ENCODE measurements at regions not wholly inside any gene's neighbourhood (a gene's known extent, or its start where the extent isn't known, plus 50 kb on each side); places are given as distances from the start of the nearest gene placed in this dataset.

GRCh38 chr18:73479477-73479876 lies 611.7 kb upstream of the NETO1 start:
- TF ChIP-seq POLR2A (IDR thresholded peaks at IDR 0.05; ENCODE audit: low read depth) (no peak), CTCF (IDR thresholded peaks at IDR 0.05) (no peak), EP300 (IDR thresholded peaks at IDR 0.05) (no peak), POLR2AphosphoS5 (IDR thresholded peaks at IDR 0.05) (no peak)
